ENCODE measurements at regions not wholly inside any gene's neighbourhood (a gene's known extent, or its start where the extent isn't known, plus 50 kb on each side); places are given as distances from the start of the nearest gene placed in this dataset.

DNA sequence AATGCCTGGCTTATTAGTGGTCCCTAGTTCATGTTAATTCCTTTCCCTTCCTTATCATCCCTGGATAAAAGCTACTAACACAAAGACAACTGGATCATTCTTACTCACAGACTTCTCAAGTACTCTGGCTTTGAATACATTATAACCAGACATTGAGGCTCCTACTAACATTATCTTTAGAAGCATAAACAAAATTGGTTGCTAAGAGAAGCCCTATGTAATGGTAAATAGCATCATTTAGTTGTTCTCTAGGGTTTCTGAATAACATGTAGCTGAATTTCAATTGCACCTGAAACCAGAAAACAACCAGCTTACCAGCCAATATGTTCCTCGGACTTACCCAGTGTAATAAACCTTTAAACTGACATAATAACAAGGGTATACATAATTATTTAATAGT, 114.1 kb upstream of the NCKAP5 start:
- TF ChIP-seq ATF1 (CRISPR knock-in tag; IDR thresholded peaks at IDR 0.05) (no peak), ATF1 (tag; IDR thresholded peaks at IDR 0.05) (no peak), E2F6 (IDR thresholded peaks at IDR 0.05; ENCODE audit: borderline replicate concordance in 1 of 2, extremely low read depth in 1 of 2, insufficient read depth in 1 of 2, insufficient read length in 1 of 2, low read depth in 1 of 2, low read length in 1 of 2, poor library complexity in 1 of 2, severe bottlenecking in 1 of 2) (no peak), FOXK2 (conservative IDR thresholded peaks at IDR 0.05 in 1 of 2, IDR thresholded peaks at IDR 0.05 in 1 of 2; ENCODE audit: low read depth in 2 of 2) (no peak), MTF1 (CRISPR knock-in tag; IDR thresholded peaks at IDR 0.05; ENCODE audit: borderline replicate concordance) (no peak), ZC3H4 (CRISPR knock-in tag; IDR thresholded peaks at IDR 0.05; ENCODE audit: borderline replicate concordance) (no peak), CBX5 (IDR thresholded peaks at IDR 0.05; ENCODE audit: borderline replicate concordance, low read depth) (no peak)
- TF ChIP-seq, protein P1, sequence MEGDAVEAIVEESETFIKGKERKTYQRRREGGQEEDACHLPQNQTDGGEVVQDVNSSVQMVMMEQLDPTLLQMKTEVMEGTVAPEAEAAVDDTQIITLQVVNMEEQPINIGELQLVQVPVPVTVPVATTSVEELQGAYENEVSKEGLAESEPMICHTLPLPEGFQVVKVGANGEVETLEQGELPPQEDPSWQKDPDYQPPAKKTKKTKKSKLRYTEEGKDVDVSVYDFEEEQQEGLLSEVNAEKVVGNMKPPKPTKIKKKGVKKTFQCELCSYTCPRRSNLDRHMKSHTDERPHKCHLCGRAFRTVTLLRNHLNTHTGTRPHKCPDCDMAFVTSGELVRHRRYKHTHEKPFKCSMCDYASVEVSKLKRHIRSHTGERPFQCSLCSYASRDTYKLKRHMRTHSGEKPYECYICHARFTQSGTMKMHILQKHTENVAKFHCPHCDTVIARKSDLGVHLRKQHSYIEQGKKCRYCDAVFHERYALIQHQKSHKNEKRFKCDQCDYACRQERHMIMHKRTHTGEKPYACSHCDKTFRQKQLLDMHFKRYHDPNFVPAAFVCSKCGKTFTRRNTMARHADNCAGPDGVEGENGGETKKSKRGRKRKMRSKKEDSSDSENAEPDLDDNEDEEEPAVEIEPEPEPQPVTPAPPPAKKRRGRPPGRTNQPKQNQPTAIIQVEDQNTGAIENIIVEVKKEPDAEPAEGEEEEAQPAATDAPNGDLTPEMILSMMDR (IDR thresholded peaks at IDR 0.05 in 2 of 3, conservative IDR thresholded peaks at IDR 0.05 in 1 of 3; ENCODE audit: insufficient read depth in 2 of 3, low read depth in 1 of 3, low read length in 3 of 3): no peak
